ENCODE measurements at regions not wholly inside any gene's neighbourhood (a gene's known extent, or its start where the extent isn't known, plus 50 kb on each side); places are given as distances from the start of the nearest gene placed in this dataset.

GRCh38 chr9:102479191-102479590 lies 515.9 kb upstream of the CYLC2 start:
- TF ChIP-seq CTCF (IDR thresholded peaks at IDR 0.05) (no peak), POLR2A (IDR thresholded peaks at IDR 0.05) (no peak)

Measured in thyroid gland (tissue), 4 donors.